GM19397 (cell line): ENCODE measurements at regions not wholly inside any gene's neighbourhood (a gene's known extent, or its start where the extent isn't known, plus 50 kb on each side); places are given as distances from the start of the nearest gene placed in this dataset.

Experiments used
- ATAC-seq: cut with Tn5 transposase; IDR thresholded peaks from one replicate; pipeline ENCODE4 v1.9.1; 2021; ENCODE audit warnings: mild to moderate bottlenecking, moderate library complexity; ENCODE audit not compliant: unreplicated experiment

GRCh38 chr5:73374520-73375190, 73.9 kb downstream of the FOXD1 start:
- no peak for ATAC-seq

GRCh38 chr5:73373814-73374510, 74.6 kb downstream of the FOXD1 start:
- no peak for ATAC-seq

GRCh38 chr5:73370640-73371583, 77.7 kb downstream of the FOXD1 start:
- ATAC-seq = no peak

GRCh38 chr5:73370095-73370494, 78.5 kb downstream of the FOXD1 start:
- no peak for ATAC-seq

- ATAC-seq = no peak
These were observed 79.3 kb downstream of the FOXD1 start for GRCh38 chr5:73369278-73369677.

GRCh38 chr5:73367650-73368049, 80.9 kb downstream of the FOXD1 start:
- ATAC-seq = no peak

- ATAC-seq = no peak
These were observed 82.4 kb downstream of the FOXD1 start for GRCh38 chr5:73365990-73366667.

- no peak for ATAC-seq
These were observed 83.2 kb downstream of the FOXD1 start for GRCh38 chr5:73365301-73365853.

- no peak for ATAC-seq
These were observed 84.5 kb downstream of the FOXD1 start for GRCh38 chr5:73363911-73364730.

GRCh38 chr5:73359395-73359794, 89.2 kb downstream of the FOXD1 start:
- no peak for ATAC-seq

GRCh38 chr5:73358366-73358765, 90.2 kb downstream of the FOXD1 start:
- no peak for ATAC-seq

- ATAC-seq = no peak
These were observed 91.0 kb downstream of the FOXD1 start for GRCh38 chr5:73357576-73357975.

GRCh38 chr5:73355108-73355507, 93.5 kb downstream of the FOXD1 start:
- ATAC-seq = no peak

GRCh38 chr5:73354406-73354805, 94.2 kb downstream of the FOXD1 start:
- ATAC-seq = no peak

GRCh38 chr5:73352649-73353230, 95.8 kb downstream of the FOXD1 start:
- ATAC-seq = no peak

- no peak for ATAC-seq
These were observed 96.3 kb downstream of the FOXD1 start for GRCh38 chr5:73352243-73352642.

GRCh38 chr5:73351593-73351992, 97.0 kb downstream of the FOXD1 start:
- no peak for ATAC-seq

- ATAC-seq = no peak
These were observed 101.6 kb downstream of the FOXD1 start for GRCh38 chr5:73346878-73347408.

GRCh38 chr5:73344835-73345234, 103.7 kb downstream of the FOXD1 start:
- ATAC-seq = no peak
